Right lobe of liver (tissue), 4 donors: ENCODE measurements at regions not wholly inside any gene's neighbourhood (a gene's known extent, or its start where the extent isn't known, plus 50 kb on each side); places are given as distances from the start of the nearest gene placed in this dataset.

Experiments
- CTCF ChIP-seq, 4 donors: fragments of 200-600 bp in 3 of 4; fragments of 450-650 bp in 1 of 4; IDR thresholded peaks; one replicate each; pipeline versions ENCODE4 v1.5.1 to v1.8.0; 2016 to 2022; ENCODE audit warnings: antibody characterized with exemption in 4 of 4, mild to moderate bottlenecking in 2 of 4
- POLR2A ChIP-seq: fragments of 450-650 bp; IDR thresholded peaks from one replicate; pipeline ENCODE4 v1.6.1; 2017; ENCODE audit warnings: antibody characterized with exemption, mild to moderate bottlenecking
- donor health status: DM: no; HTN: no; CAD: no.
- donor health status: DM: no; HTN: no; CAD: no.
- donor health status: DM: no; HTN: yes; CAD: no.

GRCh38 chr3:182111967-182112366 lies 400.2 kb downstream of the SOX2 start:
- no peak for TF ChIP-seq CTCF (IDR thresholded peaks at IDR 0.05)
- TF ChIP-seq POLR2A, result no peak
